Brain microvascular endothelial cell (primary cell): ENCODE measurements at regions not wholly inside any gene's neighbourhood (a gene's known extent, or its start where the extent isn't known, plus 50 kb on each side); places are given as distances from the start of the nearest gene placed in this dataset.

ENCODE experiments used
- DNase-seq: peaks from one replicate; pipeline ENCODE4 v3.0.0-alpha.2; 2020
- H3K27ac ChIP-seq: fragments of 250-450 bp; sonication (Bioruptor Pico); 2 replicates; pipeline ENCODE4 v1.5.1; 2020; ENCODE audit warnings: mild to moderate bottlenecking, moderate library complexity
- H3K27me3 ChIP-seq: fragments of 250-450 bp; sonication (Bioruptor Pico); replicated peaks from 2 replicates; pipeline ENCODE4 v1.5.1; 2020; ENCODE audit warnings: mild to moderate bottlenecking
- H3K36me3 ChIP-seq: fragments of 250-450 bp; sonication (Bioruptor Pico); replicated peaks from 2 replicates; pipeline ENCODE4 v1.5.1; 2020; ENCODE audit warnings: mild to moderate bottlenecking
- H3K4me3 ChIP-seq: 2 replicates; pipeline ENCODE4 v1.5.1; 2011; ENCODE audit warnings: low read depth, mild to moderate bottlenecking, control low read depth, low read length, moderate library complexity
- in situ Hi-C: cut with HindIII; loops from 2 replicates; pipeline ENCODE4 v1.10.0; 2017; ENCODE audit warnings: low sequenced_read_pairs, low pct_ligation_motif_present
- TF ChIP-seq, protein P1 (sequence below): IDR thresholded peaks from 2 replicates; pipeline ENCODE4 v1.5.1; 2011; ENCODE audit warnings: low read depth, mild to moderate bottlenecking, moderate library complexity, low read length, control low read depth, inconsistent platforms; ENCODE audit errors: missing control alignments

GRCh38 chr11:128301756-128302155 is 285.6 kb downstream of the ETS1 start:
- no peak overlapping the region for H3K27ac ChIP-seq
- H3K36me3 ChIP-seq = no peaks in the 10 kb centered on the region
- TF ChIP-seq, protein P1, sequence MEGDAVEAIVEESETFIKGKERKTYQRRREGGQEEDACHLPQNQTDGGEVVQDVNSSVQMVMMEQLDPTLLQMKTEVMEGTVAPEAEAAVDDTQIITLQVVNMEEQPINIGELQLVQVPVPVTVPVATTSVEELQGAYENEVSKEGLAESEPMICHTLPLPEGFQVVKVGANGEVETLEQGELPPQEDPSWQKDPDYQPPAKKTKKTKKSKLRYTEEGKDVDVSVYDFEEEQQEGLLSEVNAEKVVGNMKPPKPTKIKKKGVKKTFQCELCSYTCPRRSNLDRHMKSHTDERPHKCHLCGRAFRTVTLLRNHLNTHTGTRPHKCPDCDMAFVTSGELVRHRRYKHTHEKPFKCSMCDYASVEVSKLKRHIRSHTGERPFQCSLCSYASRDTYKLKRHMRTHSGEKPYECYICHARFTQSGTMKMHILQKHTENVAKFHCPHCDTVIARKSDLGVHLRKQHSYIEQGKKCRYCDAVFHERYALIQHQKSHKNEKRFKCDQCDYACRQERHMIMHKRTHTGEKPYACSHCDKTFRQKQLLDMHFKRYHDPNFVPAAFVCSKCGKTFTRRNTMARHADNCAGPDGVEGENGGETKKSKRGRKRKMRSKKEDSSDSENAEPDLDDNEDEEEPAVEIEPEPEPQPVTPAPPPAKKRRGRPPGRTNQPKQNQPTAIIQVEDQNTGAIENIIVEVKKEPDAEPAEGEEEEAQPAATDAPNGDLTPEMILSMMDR = no peak
- no peak overlapping the region for H3K4me3 ChIP-seq
- in situ Hi-C loops = no loop called here
- no peak for DNase-seq
- no peaks in the 10 kb centered on the region for H3K27me3 ChIP-seq

GRCh38 chr11:128300785-128301184 is 286.6 kb downstream of the ETS1 start:
- TF ChIP-seq, protein P1 = no peak
- no peaks in the 10 kb centered on the region for H3K36me3 ChIP-seq
- in situ Hi-C loops = no loop called here
- DNase-seq = no peak
- H3K4me3 ChIP-seq = no peak overlapping the region
- H3K27ac ChIP-seq = no peak overlapping the region
- no peaks in the 10 kb centered on the region for H3K27me3 ChIP-seq

DNA sequence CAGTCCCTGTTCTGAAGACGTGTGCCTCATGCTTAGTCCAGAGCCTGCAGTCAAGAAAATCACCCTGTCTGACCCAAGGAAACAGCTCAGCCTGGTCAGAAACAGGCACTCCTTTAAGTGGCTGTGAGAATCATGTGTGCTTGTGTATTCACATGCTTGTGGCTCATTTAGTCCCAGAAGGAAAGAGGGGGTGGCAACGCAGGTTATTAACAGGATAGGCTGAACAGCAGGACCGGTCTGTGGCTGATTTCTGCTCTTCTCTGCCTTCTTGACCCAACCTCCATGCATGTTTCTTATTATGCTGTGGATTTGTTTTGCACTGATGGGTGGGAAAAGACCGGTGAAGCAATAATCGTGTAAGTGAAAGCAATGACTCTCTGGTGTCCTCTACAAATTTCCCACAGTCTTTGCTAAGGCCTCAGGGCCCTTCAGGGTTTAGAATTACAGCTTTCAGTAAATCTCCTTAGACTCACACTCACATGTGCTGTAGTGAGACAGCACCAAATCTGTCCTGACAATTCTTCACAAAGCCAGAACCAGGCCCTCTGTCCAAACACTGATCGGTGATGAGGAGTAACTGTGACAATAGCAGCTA is 288.1 kb downstream of the ETS1 start:
- Histone ChIP-seq H3K36me3 (no peaks in the 10 kb centered on the region), H3K27ac (no peak overlapping the region), H3K4me3 (no peak overlapping the region), H3K27me3 (no peaks in the 10 kb centered on the region)
- TF ChIP-seq, protein P1 = no peak
- in situ Hi-C loops = loop anchor here (25.0 kb wide), 1 partner anchor 338 kb away; no protein-coding TSS in a partner anchor
- peak; percentile 40 for DNase-seq

- H3K27me3 ChIP-seq = no peaks in the 10 kb centered on the region
- no peak for DNase-seq
- no peaks in the 10 kb centered on the region for H3K36me3 ChIP-seq
- H3K4me3 ChIP-seq = no peak overlapping the region
- in situ Hi-C loops = loop anchor here (25.0 kb wide), 1 partner anchor 339 kb away; no protein-coding TSS in a partner anchor
- TF ChIP-seq, protein P1 = no peak
- H3K27ac ChIP-seq = no peak overlapping the region
These were observed 289.1 kb downstream of the ETS1 start for GRCh38 chr11:128298271-128298670.

DNA sequence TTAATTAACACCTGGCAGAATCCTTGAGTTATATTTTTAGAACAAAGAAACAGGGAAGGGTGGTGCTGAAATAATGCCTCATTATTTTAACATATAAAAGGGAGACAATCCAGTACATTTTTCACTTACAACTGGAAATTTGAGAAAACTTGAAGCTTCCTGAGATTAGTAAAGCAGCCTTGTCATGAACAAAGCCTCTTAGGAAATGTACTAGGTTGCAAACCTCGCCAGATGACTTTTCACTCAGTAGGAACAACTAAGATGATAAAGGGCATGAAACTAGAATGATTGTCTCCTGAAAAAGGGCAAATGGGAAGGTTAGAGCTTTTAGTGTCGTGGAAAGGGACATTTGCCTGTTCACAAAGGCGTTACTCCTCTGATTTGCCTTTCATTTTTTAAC is 289.6 kb downstream of the ETS1 start:
- H3K27ac ChIP-seq = no peak overlapping the region
- no peak for DNase-seq
- in situ Hi-C loops = loop anchor here (25.0 kb wide), 1 partner anchor 339 kb away; no protein-coding TSS in a partner anchor
- no peaks in the 10 kb centered on the region for H3K27me3 ChIP-seq
- H3K36me3 ChIP-seq = no peaks in the 10 kb centered on the region
- H3K4me3 ChIP-seq = no peak overlapping the region
- TF ChIP-seq, protein P1 = no peak
